HepG2 (cell line): ENCODE measurements at regions not wholly inside any gene's neighbourhood (a gene's known extent, or its start where the extent isn't known, plus 50 kb on each side); places are given as distances from the start of the nearest gene placed in this dataset.

ENCODE experiments used
- MTF1 ChIP-seq: sonication (generic); formaldehyde crosslinking; IDR thresholded peaks from 2 replicates; pipeline ENCODE4 v1.5.0; 2020; ENCODE audit warnings: missing genetic modification reagents
- TF ChIP-seq, protein P1 (sequence below): sonication (generic); formaldehyde crosslinking; IDR thresholded peaks from 2 replicates; pipeline ENCODE4 v1.5.0; 2020; ENCODE audit warnings: mild to moderate bottlenecking, missing genetic modification reagents, moderate library complexity

DNA sequence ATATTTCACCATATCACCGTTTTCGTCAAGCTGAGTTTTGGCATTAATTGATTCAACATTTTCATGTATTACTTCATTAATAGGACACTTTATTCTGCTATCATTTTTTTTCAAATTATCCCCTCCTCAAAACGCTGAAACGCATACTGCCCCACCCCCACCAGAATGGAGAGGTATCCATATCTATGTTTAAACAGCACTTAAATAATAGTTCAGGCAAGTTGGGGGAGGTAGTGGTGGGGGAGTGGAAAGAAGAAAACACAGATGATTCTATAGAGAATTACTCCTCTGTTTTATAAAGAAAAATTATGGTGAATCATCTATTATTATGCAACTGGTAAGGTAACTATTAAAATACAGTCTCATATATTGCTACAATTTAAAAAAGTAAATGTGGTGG, 314.4 kb upstream of the ZEB2 start:
- no peak for TF ChIP-seq MTF1
- TF ChIP-seq, protein P1, sequence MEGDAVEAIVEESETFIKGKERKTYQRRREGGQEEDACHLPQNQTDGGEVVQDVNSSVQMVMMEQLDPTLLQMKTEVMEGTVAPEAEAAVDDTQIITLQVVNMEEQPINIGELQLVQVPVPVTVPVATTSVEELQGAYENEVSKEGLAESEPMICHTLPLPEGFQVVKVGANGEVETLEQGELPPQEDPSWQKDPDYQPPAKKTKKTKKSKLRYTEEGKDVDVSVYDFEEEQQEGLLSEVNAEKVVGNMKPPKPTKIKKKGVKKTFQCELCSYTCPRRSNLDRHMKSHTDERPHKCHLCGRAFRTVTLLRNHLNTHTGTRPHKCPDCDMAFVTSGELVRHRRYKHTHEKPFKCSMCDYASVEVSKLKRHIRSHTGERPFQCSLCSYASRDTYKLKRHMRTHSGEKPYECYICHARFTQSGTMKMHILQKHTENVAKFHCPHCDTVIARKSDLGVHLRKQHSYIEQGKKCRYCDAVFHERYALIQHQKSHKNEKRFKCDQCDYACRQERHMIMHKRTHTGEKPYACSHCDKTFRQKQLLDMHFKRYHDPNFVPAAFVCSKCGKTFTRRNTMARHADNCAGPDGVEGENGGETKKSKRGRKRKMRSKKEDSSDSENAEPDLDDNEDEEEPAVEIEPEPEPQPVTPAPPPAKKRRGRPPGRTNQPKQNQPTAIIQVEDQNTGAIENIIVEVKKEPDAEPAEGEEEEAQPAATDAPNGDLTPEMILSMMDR: no peak
